Peyer's patch (tissue), 4 donors: ENCODE measurements at regions not wholly inside any gene's neighbourhood (a gene's known extent, or its start where the extent isn't known, plus 50 kb on each side); places are given as distances from the start of the nearest gene placed in this dataset.

ENCODE experiments used
- POLR2A ChIP-seq, 2 donors: fragments of 450-650 bp; IDR thresholded peaks; one replicate each; pipeline ENCODE4 v1.5.1; 2017; ENCODE audit warnings: antibody characterized with exemption in 2 of 2, mild to moderate bottlenecking in 2 of 2, moderate library complexity in 2 of 2
- TF ChIP-seq, protein P1 (sequence below), 6 experiments: fragments of 450-650 bp in 4 of 6; fragments of 200-600 bp in 2 of 6; sonication (generic) in 1 of 6; IDR thresholded peaks; one replicate each; pipeline ENCODE4 v1.5.1; 2017 to 2019; ENCODE audit warnings: antibody characterized with exemption in 6 of 6, mild to moderate bottlenecking in 3 of 6, moderate library complexity in 1 of 6

DNA sequence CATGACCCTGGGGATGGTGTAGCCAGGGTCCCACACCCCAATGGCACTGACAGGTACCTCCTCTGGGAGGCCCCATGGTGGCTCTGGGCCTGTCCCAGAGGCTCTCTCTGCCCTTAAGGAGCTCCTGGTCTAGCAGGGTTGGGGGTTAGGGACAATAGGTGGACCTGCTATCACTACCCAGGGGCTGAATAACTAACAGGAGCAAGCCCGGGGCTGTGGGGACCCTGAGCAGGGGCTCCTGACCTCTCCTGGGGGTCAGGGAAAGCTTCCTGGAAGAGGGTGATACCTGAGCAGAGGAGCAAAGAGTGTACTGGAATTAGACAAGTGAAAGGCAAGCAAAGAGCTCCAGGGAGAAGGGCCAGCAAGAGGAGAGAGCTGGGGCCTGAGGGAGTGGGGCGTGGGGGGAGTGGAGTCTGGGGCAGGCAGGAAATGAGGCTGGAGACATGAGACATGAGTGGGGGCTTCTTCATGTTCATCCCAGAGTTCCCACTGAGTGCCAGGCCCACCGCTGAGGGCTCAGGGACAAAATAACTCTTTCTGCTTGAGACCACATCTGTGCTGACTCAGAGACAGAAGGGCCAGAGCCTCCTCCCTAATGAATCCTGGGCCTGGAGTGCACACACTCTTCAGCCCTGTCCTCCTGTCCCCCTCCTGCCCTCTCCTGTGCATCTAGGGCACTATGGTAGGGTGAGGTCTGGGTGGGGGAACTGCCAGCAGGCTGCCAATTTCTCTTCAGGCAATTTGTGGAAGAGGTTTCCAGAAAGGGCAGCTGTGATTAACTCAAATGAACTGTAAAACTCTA is 517.6 kb downstream of the PTPRU start:
- TF ChIP-seq, protein P1, sequence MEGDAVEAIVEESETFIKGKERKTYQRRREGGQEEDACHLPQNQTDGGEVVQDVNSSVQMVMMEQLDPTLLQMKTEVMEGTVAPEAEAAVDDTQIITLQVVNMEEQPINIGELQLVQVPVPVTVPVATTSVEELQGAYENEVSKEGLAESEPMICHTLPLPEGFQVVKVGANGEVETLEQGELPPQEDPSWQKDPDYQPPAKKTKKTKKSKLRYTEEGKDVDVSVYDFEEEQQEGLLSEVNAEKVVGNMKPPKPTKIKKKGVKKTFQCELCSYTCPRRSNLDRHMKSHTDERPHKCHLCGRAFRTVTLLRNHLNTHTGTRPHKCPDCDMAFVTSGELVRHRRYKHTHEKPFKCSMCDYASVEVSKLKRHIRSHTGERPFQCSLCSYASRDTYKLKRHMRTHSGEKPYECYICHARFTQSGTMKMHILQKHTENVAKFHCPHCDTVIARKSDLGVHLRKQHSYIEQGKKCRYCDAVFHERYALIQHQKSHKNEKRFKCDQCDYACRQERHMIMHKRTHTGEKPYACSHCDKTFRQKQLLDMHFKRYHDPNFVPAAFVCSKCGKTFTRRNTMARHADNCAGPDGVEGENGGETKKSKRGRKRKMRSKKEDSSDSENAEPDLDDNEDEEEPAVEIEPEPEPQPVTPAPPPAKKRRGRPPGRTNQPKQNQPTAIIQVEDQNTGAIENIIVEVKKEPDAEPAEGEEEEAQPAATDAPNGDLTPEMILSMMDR (IDR thresholded peaks at IDR 0.05): no peak
- no peak for TF ChIP-seq POLR2A (IDR thresholded peaks at IDR 0.05)
